ENCODE measurements at regions not wholly inside any gene's neighbourhood (a gene's known extent, or its start where the extent isn't known, plus 50 kb on each side); places are given as distances from the start of the nearest gene placed in this dataset.

GRCh38 chr7:110600956-110601355 is 490.0 kb upstream of the LRRN3 start (continued):
- TF ChIP-seq PRDM10 (tag by site-specific recombination; IDR thresholded peaks at IDR 0.05) (peak; percentile 11; the same call in 1 of the 2 replicates), ZNF843 (tag by site-specific recombination; IDR thresholded peaks at IDR 0.05) (peak; percentile 72), KLF17 (tag by site-specific recombination; IDR thresholded peaks at IDR 0.05) (no peak), ZNF76 (tag by site-specific recombination; IDR thresholded peaks at IDR 0.05; ENCODE audit: borderline replicate concordance, low read depth) (no peak), ZNF311 (tag by site-specific recombination; IDR thresholded peaks at IDR 0.05; ENCODE audit: borderline replicate concordance) (no peak), ZBTB48 (tag by site-specific recombination; IDR thresholded peaks at IDR 0.05) (peak; percentile 40; the same call in 1 of the 2 replicates), ZNF530 (tag by site-specific recombination; IDR thresholded peaks at IDR 0.05; ENCODE audit: low read depth) (no peak), WT1 (tag by site-specific recombination; IDR thresholded peaks at IDR 0.05) (peak; percentile 83), KLF7 (tag by site-specific recombination; IDR thresholded peaks at IDR 0.05; ENCODE audit: borderline replicate concordance) (peak; percentile 35; the same call in 1 of the 2 replicates)

GRCh38 chr7:110601710-110602109 is 489.2 kb upstream of the LRRN3 start:
- Histone ChIP-seq H3K27ac (ENCODE audit: extremely low read depth, low read depth, low read length) (no peak overlapping the region), H3K9me3 (ENCODE audit: control insufficient read depth, insufficient read depth, low read depth, low read length) (no peaks in the 10 kb centered on the region), H3K4me3 (ENCODE audit: low read depth, low read length) (no peak overlapping the region), H3K4me1 (ENCODE audit: control insufficient read depth, insufficient read depth, low read length) (peaks cover 2% of the 10 kb centered on the region; the same call in 1 of the 2 replicates), H3K36me3 (ENCODE audit: control insufficient read depth in 2 of 2, insufficient read depth in 1 of 2, low read length in 2 of 2) (no peaks in the 10 kb centered on the region)
- TF ChIP-seq ZNF302 (tag by site-specific recombination; IDR thresholded peaks at IDR 0.05; ENCODE audit: low read depth) (no peak), PRDM2 (tag by site-specific recombination; IDR thresholded peaks at IDR 0.05; ENCODE audit: borderline replicate concordance) (no peak), ZNF23 (tag by site-specific recombination; IDR thresholded peaks at IDR 0.05; ENCODE audit: borderline replicate concordance) (no peak), OSR2 (tag by site-specific recombination; IDR thresholded peaks at IDR 0.05) (peak; percentile 12; the same call in 1 of the 2 replicates), PATZ1 (tag by site-specific recombination; IDR thresholded peaks at IDR 0.05) (no peak), GLIS1 (tag by site-specific recombination; IDR thresholded peaks at IDR 0.05) (no peak), ZNF10 (tag by site-specific recombination; IDR thresholded peaks at IDR 0.05) (no peak), ZNF768 (tag by site-specific recombination; IDR thresholded peaks at IDR 0.05) (no peak), SP3 (tag by site-specific recombination; IDR thresholded peaks at IDR 0.05) (no peak), WT1 (tag by site-specific recombination; IDR thresholded peaks at IDR 0.05) (peak; percentile 79), ZNF266 (tag by site-specific recombination; IDR thresholded peaks at IDR 0.05; ENCODE audit: low read depth) (no peak), ZSCAN5A (tag by site-specific recombination; IDR thresholded peaks at IDR 0.05) (no peak), ZNF366 (tag by site-specific recombination; conservative IDR thresholded peaks at IDR 0.05) (no peak), ZXDB (tag by site-specific recombination; IDR thresholded peaks at IDR 0.05) (no peak)
- ChIA-PET CTCF (interaction anchor here (0.6 kb wide), 2 partner anchors 22 to 482 kb away, joined by 3 read pairs; no protein-coding TSS in a partner anchor), POLR2A (interaction anchor here (0.5 kb wide), 1 partner anchor 22 kb away, joined by 3 read pairs; no protein-coding TSS in a partner anchor)
